Neural progenitor cell (in vitro differentiated cells): ENCODE measurements at regions not wholly inside any gene's neighbourhood (a gene's known extent, or its start where the extent isn't known, plus 50 kb on each side); places are given as distances from the start of the nearest gene placed in this dataset.

Experiments
- DNase-seq: peaks from one replicate; pipeline ENCODE4 v3.0.0-alpha.2; 2016; ENCODE audit warnings: low spot score
- H2AFZ ChIP-seq: fragments of 200-600 bp; sonication (generic); replicated peaks from 2 replicates; pipeline ENCODE4 v1.6.1; 2016; ENCODE audit warnings: antibody characterized with exemption
- H3F3A ChIP-seq: fragments of 200-600 bp; sonication (generic); 2 replicates; pipeline ENCODE4 v1.6.1; 2016; ENCODE audit warnings: antibody characterized with exemption, low read depth
- H3K27ac ChIP-seq: fragments of 200-600 bp; sonication (generic); 2 replicates; pipeline ENCODE4 v1.5.1; 2016; ENCODE audit warnings: mild to moderate bottlenecking
- H3K27me3 ChIP-seq: fragments of 200-600 bp; sonication (generic); 2 replicates; pipeline ENCODE4 v1.6.1; 2016; ENCODE audit warnings: mild to moderate bottlenecking, moderate library complexity
- H3K36me3 ChIP-seq: fragments of 200-600 bp; sonication (generic); 2 replicates; pipeline ENCODE4 v1.5.1; 2016
- H3K4me1 ChIP-seq: fragments of 200-600 bp; sonication (generic); 2 replicates; pipeline ENCODE4 v1.6.1; 2016; ENCODE audit warnings: mixed run types
- H3K4me2 ChIP-seq: fragments of 200-600 bp; sonication (generic); 2 replicates; pipeline ENCODE4 v1.6.1; 2016
- H3K4me3 ChIP-seq: fragments of 200-600 bp; sonication (generic); 2 replicates; pipeline ENCODE4 v1.5.1; 2016
- H3K79me2 ChIP-seq: fragments of 200-600 bp; sonication (generic); 2 replicates; pipeline ENCODE4 v1.6.1; 2016; ENCODE audit warnings: low read depth
- H3K9ac ChIP-seq: fragments of 200-600 bp; sonication (generic); 2 replicates; pipeline ENCODE4 v1.6.1; 2016
- H3K9me3 ChIP-seq: fragments of 200-600 bp; sonication (generic); 2 replicates; pipeline ENCODE4 v1.5.1; 2016; ENCODE audit warnings: low read depth
- H4K20me1 ChIP-seq: fragments of 200-600 bp; sonication (generic); 2 replicates; pipeline ENCODE4 v1.6.1; 2016; ENCODE audit warnings: low read depth
- H3K27ac Mint-ChIP-seq: 3 replicates; pipeline ENCODE4 v1.8.0; 2021; ENCODE audit warnings: mixed read lengths
- H3K27me3 Mint-ChIP-seq: 2 replicates; pipeline ENCODE4 v1.8.0; 2022; ENCODE audit warnings: low read depth, mild to moderate bottlenecking, inconsistent platforms, moderate library complexity, mixed read lengths; ENCODE audit not compliant: insufficient read depth
- H3K36me3 Mint-ChIP-seq: 3 replicates; pipeline ENCODE4 v1.8.0; 2021; ENCODE audit warnings: mixed read lengths
- H3K4me1 Mint-ChIP-seq: 3 replicates; pipeline ENCODE4 v1.8.0; 2021; ENCODE audit warnings: mixed read lengths
- H3K4me3 Mint-ChIP-seq: 3 replicates; pipeline ENCODE4 v1.8.0; 2021; ENCODE audit warnings: mild to moderate bottlenecking, moderate library complexity, mixed read lengths
- H3K9me3 Mint-ChIP-seq: 3 replicates; pipeline ENCODE4 v1.8.0; 2020; ENCODE audit warnings: mixed read lengths
- EZH2 ChIP-seq: fragments of 200-600 bp; sonication (generic); IDR thresholded peaks from 2 replicates; pipeline ENCODE4 v1.6.1; 2017; ENCODE audit warnings: antibody characterized with exemption, mild to moderate bottlenecking, moderate library complexity
- EZH2phosphoT487 ChIP-seq: fragments of 200-600 bp; sonication (generic); IDR thresholded peaks from 2 replicates; pipeline ENCODE4 v1.6.1; 2017; ENCODE audit warnings: antibody characterized with exemption
- TF ChIP-seq, protein P1 (sequence below): fragments of 200-600 bp; sonication (generic); IDR thresholded peaks from 2 replicates; pipeline ENCODE4 v1.5.1; 2017; ENCODE audit warnings: antibody characterized with exemption, mild to moderate bottlenecking

DNA sequence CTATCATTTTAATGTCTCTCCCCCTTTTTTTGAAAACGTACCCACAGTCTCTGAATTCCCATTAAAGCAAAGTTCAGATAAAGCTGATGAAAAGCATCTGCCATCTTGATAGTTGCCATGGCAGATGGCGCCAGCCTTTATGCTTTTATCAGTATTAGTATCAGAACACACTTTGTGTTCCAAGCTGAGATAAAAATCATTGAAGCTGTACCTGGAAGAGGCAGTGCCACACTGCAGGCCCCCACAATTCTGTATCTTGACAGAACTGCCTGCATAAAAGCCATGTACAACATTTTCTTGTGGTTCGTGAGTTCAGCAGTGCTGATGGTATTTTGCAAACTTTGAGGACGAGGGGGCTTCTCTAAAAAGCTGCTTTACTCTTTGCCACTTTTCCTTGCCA lies 311.7 kb downstream of the SATB1 start:
- peaks cover 2% of the 10 kb centered on the region for H3K27me3 Mint-ChIP-seq
- TF ChIP-seq, protein P1, sequence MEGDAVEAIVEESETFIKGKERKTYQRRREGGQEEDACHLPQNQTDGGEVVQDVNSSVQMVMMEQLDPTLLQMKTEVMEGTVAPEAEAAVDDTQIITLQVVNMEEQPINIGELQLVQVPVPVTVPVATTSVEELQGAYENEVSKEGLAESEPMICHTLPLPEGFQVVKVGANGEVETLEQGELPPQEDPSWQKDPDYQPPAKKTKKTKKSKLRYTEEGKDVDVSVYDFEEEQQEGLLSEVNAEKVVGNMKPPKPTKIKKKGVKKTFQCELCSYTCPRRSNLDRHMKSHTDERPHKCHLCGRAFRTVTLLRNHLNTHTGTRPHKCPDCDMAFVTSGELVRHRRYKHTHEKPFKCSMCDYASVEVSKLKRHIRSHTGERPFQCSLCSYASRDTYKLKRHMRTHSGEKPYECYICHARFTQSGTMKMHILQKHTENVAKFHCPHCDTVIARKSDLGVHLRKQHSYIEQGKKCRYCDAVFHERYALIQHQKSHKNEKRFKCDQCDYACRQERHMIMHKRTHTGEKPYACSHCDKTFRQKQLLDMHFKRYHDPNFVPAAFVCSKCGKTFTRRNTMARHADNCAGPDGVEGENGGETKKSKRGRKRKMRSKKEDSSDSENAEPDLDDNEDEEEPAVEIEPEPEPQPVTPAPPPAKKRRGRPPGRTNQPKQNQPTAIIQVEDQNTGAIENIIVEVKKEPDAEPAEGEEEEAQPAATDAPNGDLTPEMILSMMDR: no peak
- TF ChIP-seq EZH2phosphoT487 (no peak), EZH2 (no peak)
- no peaks in the 10 kb centered on the region for H3K27me3 ChIP-seq
- no peaks in the 10 kb centered on the region for H3K9me3 ChIP-seq
- no peak overlapping the region for H3K27ac ChIP-seq
- peaks cover 2% of the 10 kb centered on the region for H3K9me3 Mint-ChIP-seq
- H4K20me1 ChIP-seq: no peaks in the 10 kb centered on the region
- no peaks in the 10 kb centered on the region for H3K79me2 ChIP-seq
- H3K36me3 Mint-ChIP-seq: no peaks in the 10 kb centered on the region
- no peaks in the 10 kb centered on the region for H3K4me1 ChIP-seq
- no peak overlapping the region for H3K27ac Mint-ChIP-seq
- no peak overlapping the region for H3K4me3 Mint-ChIP-seq
- H3K4me1 Mint-ChIP-seq: peaks cover 12% of the 10 kb centered on the region
- H3K9ac ChIP-seq: no peak overlapping the region
- no peak for DNase-seq
- H3K4me2 ChIP-seq: no peak overlapping the region
- no peak overlapping the region for H2AFZ ChIP-seq
- H3F3A ChIP-seq: no peaks in the 10 kb centered on the region
- H3K36me3 ChIP-seq: no peaks in the 10 kb centered on the region
- no peak overlapping the region for H3K4me3 ChIP-seq

DNA sequence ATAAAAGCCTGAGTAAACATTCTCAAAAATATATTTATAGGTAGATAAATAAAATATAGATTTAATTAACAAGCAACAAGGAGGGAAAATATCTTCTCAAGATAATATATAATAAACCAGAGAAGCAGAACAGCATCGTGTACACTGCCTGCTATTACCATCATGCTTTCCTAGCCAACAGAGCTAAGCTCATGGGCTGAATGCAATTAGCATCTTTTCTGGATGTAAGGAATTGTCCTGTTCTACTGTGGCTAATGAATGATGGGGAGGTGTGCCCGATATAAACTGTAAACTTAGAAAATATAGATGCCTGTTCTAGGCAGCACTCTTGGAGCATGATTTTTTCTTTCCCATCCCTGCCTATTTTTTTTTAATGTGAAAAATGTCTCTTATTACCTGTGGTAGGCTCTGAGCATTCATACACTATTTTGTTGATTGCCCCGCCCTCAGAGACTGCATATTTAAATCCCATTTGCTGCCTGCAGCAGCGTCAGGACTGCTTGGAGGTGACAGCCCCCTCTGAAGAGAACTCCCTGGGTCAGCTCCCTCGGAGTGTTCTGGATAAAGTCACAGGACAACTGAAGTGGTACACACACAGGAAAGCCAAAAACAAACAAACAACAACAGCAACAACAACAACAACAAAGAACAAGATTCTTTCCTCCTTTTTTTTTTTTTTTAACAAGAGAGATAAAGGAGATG lies 312.3 kb downstream of the SATB1 start:
- no peaks in the 10 kb centered on the region for H3K4me1 ChIP-seq
- no peaks in the 10 kb centered on the region for H4K20me1 ChIP-seq
- no peaks in the 10 kb centered on the region for H3K36me3 ChIP-seq
- Mint-ChIP-seq H3K4me1 (peaks cover 12% of the 10 kb centered on the region), H3K27me3 (peaks cover 2% of the 10 kb centered on the region), H3K36me3 (no peaks in the 10 kb centered on the region), H3K27ac (no peak overlapping the region), H3K4me3 (no peak overlapping the region), H3K9me3 (peaks cover 2% of the 10 kb centered on the region)
- H3K4me2 ChIP-seq: no peak overlapping the region
- H3K27me3 ChIP-seq: no peaks in the 10 kb centered on the region
- no peak overlapping the region for H3K4me3 ChIP-seq
- DNase-seq: no peak
- no peak for TF ChIP-seq EZH2
- no peaks in the 10 kb centered on the region for H3K79me2 ChIP-seq
- no peak overlapping the region for H2AFZ ChIP-seq
- H3K9me3 ChIP-seq: no peaks in the 10 kb centered on the region
- H3F3A ChIP-seq: no peaks in the 10 kb centered on the region
- no peak overlapping the region for H3K27ac ChIP-seq
- H3K9ac ChIP-seq: no peak overlapping the region

DNA sequence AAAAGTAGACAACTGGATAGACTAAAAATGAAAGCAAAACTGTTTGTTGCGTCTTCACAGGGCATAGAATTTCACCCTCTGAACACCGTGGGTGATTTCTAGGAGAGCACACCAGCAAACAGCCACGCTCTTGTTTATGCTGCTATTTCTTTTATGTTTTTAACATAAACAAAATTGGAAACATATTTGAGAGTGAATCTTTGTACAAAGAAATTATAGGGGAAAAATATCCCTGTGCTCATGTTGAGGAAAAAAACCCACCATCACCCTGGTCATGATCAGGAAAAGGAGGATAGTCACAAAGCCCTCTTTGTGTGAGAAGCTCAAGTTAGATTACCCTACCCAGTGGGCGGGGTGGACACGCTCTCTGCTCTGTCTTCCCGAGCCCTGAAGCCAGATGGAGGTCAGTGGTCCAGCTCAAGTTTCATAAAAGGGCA lies 313.3 kb downstream of the SATB1 start:
- TF ChIP-seq, protein P1: no peak
- TF ChIP-seq EZH2phosphoT487 (no peak), EZH2 (no peak)
- Mint-ChIP-seq H3K4me3 (no peak overlapping the region), H3K27me3 (peaks cover 2% of the 10 kb centered on the region), H3K9me3 (peaks cover 2% of the 10 kb centered on the region), H3K36me3 (no peaks in the 10 kb centered on the region), H3K27ac (peak overlapping the region; percentile 53), H3K4me1 (peaks cover 12% of the 10 kb centered on the region)
- no peak overlapping the region for H3K4me3 ChIP-seq
- peak; percentile 14 for DNase-seq
- no peak overlapping the region for H3K9ac ChIP-seq
- H3K4me1 ChIP-seq: no peaks in the 10 kb centered on the region
- no peak overlapping the region for H2AFZ ChIP-seq
- no peaks in the 10 kb centered on the region for H3K79me2 ChIP-seq
- H3K27me3 ChIP-seq: no peaks in the 10 kb centered on the region
- H3K9me3 ChIP-seq: no peaks in the 10 kb centered on the region
- no peak overlapping the region for H3K27ac ChIP-seq
- no peaks in the 10 kb centered on the region for H3K36me3 ChIP-seq
- no peaks in the 10 kb centered on the region for H3F3A ChIP-seq
- H3K4me2 ChIP-seq: no peak overlapping the region
- H4K20me1 ChIP-seq: no peaks in the 10 kb centered on the region

DNA sequence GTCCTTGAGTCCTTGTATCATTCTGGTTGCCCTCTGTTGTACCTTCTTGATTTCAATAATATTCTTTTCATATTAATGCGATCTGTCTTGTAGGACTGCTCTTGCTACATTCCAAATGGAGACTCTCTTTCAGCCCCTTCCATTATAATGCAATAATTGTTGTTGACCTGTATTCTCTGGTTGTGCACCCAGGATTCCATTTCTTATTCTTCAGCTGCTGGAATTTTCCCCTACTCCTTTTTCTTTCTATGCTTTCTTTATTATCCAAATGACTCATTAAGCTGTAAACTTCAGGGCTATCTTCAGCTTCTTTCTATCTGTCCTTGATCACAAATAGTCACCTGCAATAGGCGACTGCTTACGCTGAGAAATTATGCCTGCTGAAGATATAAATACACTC lies 321.5 kb downstream of the SATB1 start:
- no peaks in the 10 kb centered on the region for H3K9me3 Mint-ChIP-seq
- H3K4me2 ChIP-seq: no peak overlapping the region
- no peak overlapping the region for H2AFZ ChIP-seq
- H3K9ac ChIP-seq: no peak overlapping the region
- no peak overlapping the region for H3K4me3 Mint-ChIP-seq
- TF ChIP-seq EZH2 (no peak), EZH2phosphoT487 (no peak)
- TF ChIP-seq, protein P1: no peak
- no peak overlapping the region for H3K4me3 ChIP-seq
- no peaks in the 10 kb centered on the region for H3F3A ChIP-seq
- no peaks in the 10 kb centered on the region for H3K4me1 Mint-ChIP-seq
- no peaks in the 10 kb centered on the region for H3K27me3 ChIP-seq
- no peaks in the 10 kb centered on the region for H4K20me1 ChIP-seq
- no peaks in the 10 kb centered on the region for H3K36me3 Mint-ChIP-seq
- H3K27ac ChIP-seq: no peak overlapping the region
- no peaks in the 10 kb centered on the region for H3K9me3 ChIP-seq
- H3K27ac Mint-ChIP-seq: no peak overlapping the region
- H3K36me3 ChIP-seq: no peaks in the 10 kb centered on the region
- no peaks in the 10 kb centered on the region for H3K79me2 ChIP-seq
- no peaks in the 10 kb centered on the region for H3K27me3 Mint-ChIP-seq
- no peak for DNase-seq
- H3K4me1 ChIP-seq: no peaks in the 10 kb centered on the region
